NCI-H1048 (cell line): ENCODE measurements at regions not wholly inside any gene's neighbourhood (a gene's known extent, or its start where the extent isn't known, plus 50 kb on each side); places are given as distances from the start of the nearest gene placed in this dataset.
"Not testable (repeated sequence)": the region's sequence is repeated elsewhere in the genome, so short reads cannot be mapped to it uniquely, and the experiment has no call there.

Experiments
- DNase-seq: peaks from one replicate; lab custom pipeline; 2025; lab: John Stamatoyannopoulos, UW

- no peak for DNase-seq
Measured at GRCh38 chr1:232416026-232416568, 213.8 kb downstream of the SIPA1L2 start.

GRCh38 chr1:232415481-232415880, 214.5 kb downstream of the SIPA1L2 start:
- not testable (repeated sequence) for DNase-seq

DNA sequence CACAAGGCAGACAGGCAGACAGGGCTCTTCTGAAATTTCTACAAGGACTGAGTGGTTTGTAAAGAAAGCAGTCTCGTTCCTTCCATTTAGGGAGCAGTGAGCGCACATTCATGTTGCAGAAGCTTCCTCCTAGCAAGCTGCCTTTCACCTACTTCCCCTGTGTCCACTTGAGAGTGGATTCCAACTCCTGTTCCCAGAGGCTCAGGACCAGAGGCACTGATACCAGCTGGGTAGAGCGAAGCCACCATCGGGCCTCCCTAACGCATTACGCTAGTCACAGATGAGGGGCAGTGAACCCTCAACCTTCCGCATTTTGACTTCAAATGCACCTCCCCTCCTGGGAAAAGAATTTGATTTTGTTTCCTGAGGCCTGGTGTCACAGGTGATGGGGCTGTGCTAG, 215.8 kb downstream of the SIPA1L2 start:
- no peak for DNase-seq

- DNase-seq = no peak
Measured at GRCh38 chr1:232413674-232414073, 216.3 kb downstream of the SIPA1L2 start.

GRCh38 chr1:232409584-232409983, 220.3 kb downstream of the SIPA1L2 start:
- no peak for DNase-seq

DNA sequence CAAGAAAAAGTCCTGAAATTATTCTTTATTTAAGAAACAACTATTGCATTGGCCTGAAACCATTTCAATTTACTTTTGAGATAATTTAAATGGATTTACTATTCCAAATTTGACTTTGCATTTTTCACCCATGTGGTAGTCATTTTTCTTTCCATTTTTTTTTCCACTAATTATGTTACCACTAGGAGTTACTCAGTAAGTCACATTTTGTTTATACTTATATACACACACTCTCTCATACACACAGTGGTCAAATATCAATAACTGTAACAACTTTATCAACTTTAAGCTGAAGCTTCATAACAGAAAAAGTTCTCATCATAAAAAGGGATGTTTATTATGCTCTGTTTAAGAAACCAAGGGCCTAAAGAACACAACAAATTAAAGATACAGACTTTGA, 222.8 kb downstream of the SIPA1L2 start:
- DNase-seq = no peak

DNA sequence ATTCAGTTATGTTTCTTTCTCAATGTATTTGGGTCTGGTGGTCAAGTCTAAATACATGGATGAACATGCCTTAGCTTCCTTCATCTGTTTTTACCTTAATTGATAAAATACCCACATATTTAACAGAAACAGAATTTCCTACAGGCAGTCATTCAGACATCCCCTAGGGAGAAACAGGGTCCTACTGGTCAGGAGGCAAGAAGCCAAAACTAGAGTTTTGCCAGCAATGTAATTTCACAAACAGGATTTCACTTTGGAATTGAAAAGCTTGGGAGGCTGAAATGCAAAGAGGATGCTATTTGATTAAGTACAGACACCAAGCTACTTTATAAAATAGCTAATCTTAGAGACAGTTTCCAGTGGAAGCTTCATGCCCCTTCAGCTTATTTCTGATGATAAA, 224.2 kb downstream of the SIPA1L2 start:
- no peak for DNase-seq

- no peak for DNase-seq
Measured at GRCh38 chr1:232404981-232405731, 224.8 kb downstream of the SIPA1L2 start.

GRCh38 chr1:232404227-232404626, 225.7 kb downstream of the SIPA1L2 start:
- DNase-seq = no peak

GRCh38 chr1:232403017-232403714, 226.8 kb downstream of the SIPA1L2 start:
- DNase-seq = no peak

DNA sequence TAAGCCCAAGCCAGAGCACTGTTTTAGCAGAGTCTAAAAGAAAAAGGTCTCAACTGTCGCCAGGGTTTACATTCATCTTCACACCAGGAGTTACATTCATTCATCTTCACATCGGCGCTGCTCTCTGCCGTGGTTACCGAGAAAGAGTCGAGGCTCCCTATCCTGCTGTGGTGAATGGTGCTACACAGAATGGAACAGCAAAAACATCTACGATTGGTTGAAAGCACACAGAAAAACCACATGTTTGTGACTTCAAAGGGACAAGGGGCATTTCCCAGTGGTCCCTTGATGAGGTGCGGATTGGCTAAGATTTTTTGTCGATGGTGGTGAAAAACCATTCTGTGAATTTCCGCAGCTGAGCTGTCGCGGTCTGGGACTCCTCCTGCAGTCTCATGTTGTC, 231.1 kb downstream of the SIPA1L2 start:
- no peak for DNase-seq

GRCh38 chr1:232393444-232394146, 236.3 kb downstream of the SIPA1L2 start:
- DNase-seq = no peak

DNA sequence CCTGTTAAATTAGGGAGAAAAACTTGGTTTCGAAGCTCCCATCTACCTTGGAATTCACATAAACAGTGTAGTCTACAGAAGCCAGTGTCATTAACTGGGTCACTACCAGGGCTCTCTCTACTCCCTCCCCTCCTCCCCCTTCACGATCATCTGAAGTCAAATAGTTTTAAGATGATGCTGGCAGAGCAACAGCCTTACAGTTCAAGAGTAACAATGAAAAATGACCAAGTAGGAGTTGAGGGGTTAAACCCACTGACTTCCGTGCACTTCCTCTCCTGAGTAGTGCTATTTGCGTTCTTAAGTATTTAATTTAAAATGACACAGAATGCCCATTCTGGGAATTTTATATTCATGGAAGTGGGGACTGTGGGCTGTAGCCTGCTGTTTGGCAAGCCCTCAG, 236.9 kb downstream of the SIPA1L2 start:
- DNase-seq = no peak

- no peak for DNase-seq
Measured at GRCh38 chr1:232390590-232390989, 239.3 kb downstream of the SIPA1L2 start.

DNA sequence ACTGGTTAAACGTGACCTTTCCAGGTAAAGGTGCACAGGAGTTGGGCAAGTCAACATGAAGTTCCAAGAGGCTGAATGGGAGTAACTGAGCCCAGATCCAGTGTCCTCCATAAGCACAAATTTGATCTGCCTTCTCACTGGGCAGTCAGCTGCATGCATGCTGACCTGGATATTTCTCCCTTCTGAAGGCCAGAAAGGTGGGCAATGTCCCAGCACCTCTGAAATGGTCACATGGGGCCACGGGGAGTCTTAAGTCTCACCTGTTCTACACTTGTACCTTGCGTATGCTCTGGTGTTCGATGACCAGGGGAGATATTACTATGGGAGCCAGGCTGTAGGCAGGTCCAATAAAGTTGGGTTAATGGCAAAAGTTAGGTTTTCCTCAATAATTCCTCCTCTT, 240.2 kb downstream of the SIPA1L2 start:
- no peak for DNase-seq

- DNase-seq = no peak
Measured at GRCh38 chr1:232388363-232388762, 241.6 kb downstream of the SIPA1L2 start.

- DNase-seq = no peak
Measured at GRCh38 chr1:232386721-232387510, 243.0 kb downstream of the SIPA1L2 start.

GRCh38 chr1:232386294-232386693, 243.6 kb downstream of the SIPA1L2 start:
- DNase-seq = no peak

- DNase-seq = no peak
Measured at GRCh38 chr1:232385221-232385620, 244.7 kb downstream of the SIPA1L2 start.

- no peak for DNase-seq
Measured at GRCh38 chr1:232384171-232384883, 245.6 kb downstream of the SIPA1L2 start.

GRCh38 chr1:232383455-232384123, 246.3 kb downstream of the SIPA1L2 start:
- DNase-seq = no peak
